GM12873 (cell line): ENCODE measurements at regions not wholly inside any gene's neighbourhood (a gene's known extent, or its start where the extent isn't known, plus 50 kb on each side); places are given as distances from the start of the nearest gene placed in this dataset.

Experiments used
- TF ChIP-seq, protein P1 (sequence below): IDR thresholded peaks from 2 replicates; pipeline ENCODE4 v1.5.1; 2012; ENCODE audit warnings: low read depth, mild to moderate bottlenecking, moderate library complexity, low read length, control low read depth; ENCODE audit not compliant: insufficient read depth; ENCODE audit errors: missing control alignments

DNA sequence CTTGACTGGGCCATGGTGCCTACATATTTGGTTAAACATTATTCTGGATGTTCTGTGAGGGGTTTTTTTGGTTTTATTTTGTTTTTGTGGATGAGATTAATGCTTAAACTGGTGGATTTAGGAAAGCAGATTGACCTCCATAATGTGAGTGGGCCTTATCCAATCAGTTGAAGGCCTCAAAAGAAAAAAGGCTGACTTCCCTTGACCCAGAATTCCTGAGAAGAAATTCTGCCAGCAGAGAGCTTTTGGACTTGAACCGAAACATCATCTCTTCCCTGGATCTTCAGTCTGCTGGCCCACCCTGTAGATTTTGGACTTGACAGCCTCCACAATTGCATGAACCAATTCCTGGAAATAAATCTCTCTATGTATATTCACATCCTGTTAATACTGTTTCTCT lies 94.4 kb downstream of the ADRA2A start:
- TF ChIP-seq, protein P1, sequence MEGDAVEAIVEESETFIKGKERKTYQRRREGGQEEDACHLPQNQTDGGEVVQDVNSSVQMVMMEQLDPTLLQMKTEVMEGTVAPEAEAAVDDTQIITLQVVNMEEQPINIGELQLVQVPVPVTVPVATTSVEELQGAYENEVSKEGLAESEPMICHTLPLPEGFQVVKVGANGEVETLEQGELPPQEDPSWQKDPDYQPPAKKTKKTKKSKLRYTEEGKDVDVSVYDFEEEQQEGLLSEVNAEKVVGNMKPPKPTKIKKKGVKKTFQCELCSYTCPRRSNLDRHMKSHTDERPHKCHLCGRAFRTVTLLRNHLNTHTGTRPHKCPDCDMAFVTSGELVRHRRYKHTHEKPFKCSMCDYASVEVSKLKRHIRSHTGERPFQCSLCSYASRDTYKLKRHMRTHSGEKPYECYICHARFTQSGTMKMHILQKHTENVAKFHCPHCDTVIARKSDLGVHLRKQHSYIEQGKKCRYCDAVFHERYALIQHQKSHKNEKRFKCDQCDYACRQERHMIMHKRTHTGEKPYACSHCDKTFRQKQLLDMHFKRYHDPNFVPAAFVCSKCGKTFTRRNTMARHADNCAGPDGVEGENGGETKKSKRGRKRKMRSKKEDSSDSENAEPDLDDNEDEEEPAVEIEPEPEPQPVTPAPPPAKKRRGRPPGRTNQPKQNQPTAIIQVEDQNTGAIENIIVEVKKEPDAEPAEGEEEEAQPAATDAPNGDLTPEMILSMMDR = no peak

DNA sequence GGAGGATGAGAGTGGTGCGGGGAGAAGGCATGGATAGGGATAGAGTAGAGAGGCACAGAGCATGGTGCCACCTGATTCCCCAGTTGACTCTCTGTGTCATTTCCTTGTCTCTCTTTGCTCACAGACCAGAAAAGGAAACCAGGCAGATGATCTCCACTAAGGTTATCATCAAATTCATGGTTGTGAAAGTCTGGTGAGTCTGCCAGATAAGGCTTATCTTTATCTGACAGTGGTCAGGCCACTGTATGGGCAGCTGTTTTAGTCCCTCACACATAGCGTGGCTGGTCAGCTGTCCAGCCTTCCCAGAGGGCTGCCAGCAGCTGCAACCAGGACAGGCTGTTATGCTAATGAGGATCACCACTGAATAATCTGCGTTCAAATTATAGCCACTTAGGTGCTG lies 99.0 kb downstream of the ADRA2A start:
- TF ChIP-seq, protein P1 = no peak

DNA sequence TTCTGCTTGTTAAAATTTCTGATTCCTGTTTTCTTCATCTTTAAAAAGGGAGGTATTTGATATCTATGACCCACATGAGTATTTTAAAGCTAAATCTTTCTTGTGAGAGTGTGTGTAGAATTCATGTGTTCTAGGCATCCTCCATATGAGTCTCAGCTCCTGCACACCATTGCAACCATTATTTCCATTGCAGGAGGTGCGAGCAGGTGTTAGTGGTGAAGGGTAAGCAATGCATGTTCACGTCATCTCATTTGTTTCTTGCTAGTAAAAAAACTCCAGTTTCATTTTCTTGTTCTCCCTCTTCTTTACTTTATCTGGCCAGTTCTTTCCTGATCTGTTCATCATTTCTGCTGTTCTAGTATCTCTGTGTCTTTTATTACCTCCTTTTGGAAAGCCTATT lies 100.5 kb downstream of the ADRA2A start:
- TF ChIP-seq, protein P1 = no peak

DNA sequence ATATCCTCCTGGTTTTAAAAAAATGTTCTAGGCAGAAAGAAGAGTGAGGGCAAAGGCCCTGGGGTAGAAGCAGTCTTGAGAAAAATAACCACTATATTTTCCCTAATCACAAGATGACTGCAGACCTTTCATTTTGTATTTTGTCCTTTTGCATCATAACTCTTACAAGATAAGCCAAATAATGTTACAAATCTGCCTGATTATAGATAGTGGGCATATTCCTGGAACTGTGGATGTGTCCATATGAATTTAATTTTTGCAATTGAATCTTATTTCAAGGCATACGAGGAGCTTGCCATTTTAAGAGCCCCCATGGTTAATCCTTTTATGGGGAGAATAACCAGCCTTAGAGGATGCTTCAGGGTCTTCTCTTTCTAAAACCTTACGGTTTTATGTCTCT lies 102.7 kb downstream of the ADRA2A start:
- TF ChIP-seq, protein P1 = no peak

DNA sequence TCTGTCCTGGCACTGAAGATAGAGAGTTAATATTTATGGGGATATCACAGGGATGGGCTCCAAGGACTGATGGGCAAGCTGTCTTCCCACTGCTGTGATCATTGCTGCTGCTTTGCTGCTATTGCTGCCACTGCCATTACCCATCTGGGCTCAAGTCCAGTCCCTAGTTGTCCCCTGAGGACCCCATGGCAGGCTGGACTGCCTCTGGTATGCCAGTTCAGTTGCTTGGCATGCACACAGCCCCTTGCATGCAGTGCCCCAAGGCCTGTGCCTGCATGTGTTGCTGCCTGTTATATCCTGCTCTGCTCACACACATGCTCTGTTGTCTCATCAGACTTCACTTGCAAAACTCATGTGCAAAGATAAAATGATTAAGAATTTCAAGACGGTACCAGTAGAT lies 109.5 kb downstream of the ADRA2A start:
- TF ChIP-seq, protein P1 = no peak

DNA sequence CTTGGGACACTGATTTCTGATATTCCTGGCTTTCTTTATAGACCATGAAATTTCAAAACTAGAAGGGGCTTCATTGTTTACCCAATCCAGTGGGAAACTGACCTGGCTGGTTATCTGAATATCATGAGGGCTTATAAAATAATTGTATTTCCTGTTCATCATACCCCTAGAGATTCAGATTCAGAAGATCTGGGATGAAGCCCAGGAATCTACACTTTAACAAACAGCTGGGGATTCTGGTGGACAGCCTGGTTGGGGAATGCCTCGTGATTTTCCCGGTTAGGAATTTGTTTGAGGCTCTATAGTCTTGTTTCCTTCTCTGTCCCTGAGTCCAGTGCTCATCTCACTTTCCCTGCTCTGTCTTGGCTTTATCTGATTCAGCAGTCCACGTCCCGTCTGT lies 110.3 kb downstream of the ADRA2A start:
- TF ChIP-seq, protein P1 = no peak

DNA sequence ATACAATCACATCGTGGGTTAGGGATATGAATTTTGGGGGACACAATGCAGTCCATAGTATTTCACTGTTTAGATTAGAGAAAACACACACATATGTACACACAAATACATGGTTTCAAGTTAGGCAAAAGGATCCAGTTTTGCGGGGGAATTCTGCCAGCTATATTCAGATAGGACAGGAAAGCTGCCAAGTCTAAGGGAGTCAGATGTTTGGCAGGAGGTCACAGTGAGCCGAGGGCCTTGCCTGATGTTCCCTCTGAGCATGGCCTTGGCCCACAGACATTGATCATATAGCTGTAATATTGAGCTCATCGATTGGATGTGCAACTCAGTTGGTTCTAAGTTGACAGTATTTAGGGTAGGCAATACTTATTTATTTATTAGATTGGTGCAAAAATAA lies 122.8 kb downstream of the ADRA2A start:
- TF ChIP-seq, protein P1 = no peak
